WTC11 (cell line): ENCODE measurements at regions not wholly inside any gene's neighbourhood (a gene's known extent, or its start where the extent isn't known, plus 50 kb on each side); places are given as distances from the start of the nearest gene placed in this dataset.

ENCODE experiments used
- CTCF ChIP-seq: fragments of 200-600 bp; IDR thresholded peaks from 2 replicates; pipeline ENCODE4 v1.8.0; 2022; ENCODE audit warnings: antibody characterized with exemption
- FOXP1 ChIP-seq: sonication (generic); formaldehyde crosslinking; IDR thresholded peaks from 2 replicates; pipeline ENCODE4 v1.8.0; 2022; ENCODE audit warnings: missing genetic modification reagents, mild to moderate bottlenecking, moderate library complexity, borderline replicate concordance
- NR1H2 ChIP-seq: sonication (generic); formaldehyde crosslinking; IDR thresholded peaks from 2 replicates; pipeline ENCODE4 v1.9.0; 2021; ENCODE audit warnings: mild to moderate bottlenecking, moderate library complexity, missing genetic modification reagents
- SP1 ChIP-seq: sonication (generic); formaldehyde crosslinking; conservative IDR thresholded peaks from 2 replicates; pipeline ENCODE4 v1.8.1; 2022; ENCODE audit warnings: missing genetic modification reagents
- TCF7 ChIP-seq: sonication (generic); formaldehyde crosslinking; IDR thresholded peaks from 2 replicates; pipeline ENCODE4 v1.8.0; 2022; ENCODE audit warnings: mild to moderate bottlenecking, low read depth, missing genetic modification reagents, moderate library complexity
- ZNF263 ChIP-seq: sonication (generic); formaldehyde crosslinking; IDR thresholded peaks from 2 replicates; pipeline ENCODE4 v1.8.1; 2022; ENCODE audit warnings: low read depth, mild to moderate bottlenecking, moderate library complexity, missing genetic modification reagents
- TF ChIP-seq, protein P1 (sequence below): sonication (generic); formaldehyde crosslinking; IDR thresholded peaks from 2 replicates; pipeline ENCODE4 v1.8.0; 2022; ENCODE audit warnings: mild to moderate bottlenecking, missing genetic modification reagents
- TF ChIP-seq, protein P2 (sequence below): sonication (generic); formaldehyde crosslinking; IDR thresholded peaks from 2 replicates; pipeline ENCODE4 v1.8.0; 2022; ENCODE audit warnings: mild to moderate bottlenecking, missing genetic modification reagents
- TF ChIP-seq, protein P3 (sequence below): fragments of 250-450 bp; sonication (Bioruptor Pico); IDR thresholded peaks from 2 replicates; pipeline ENCODE4 v1.9.0; 2021; ENCODE audit warnings: mild to moderate bottlenecking
- TF ChIP-seq, protein P4 (sequence below): sonication (generic); formaldehyde crosslinking; IDR thresholded peaks from 2 replicates; pipeline ENCODE4 v1.8.0; 2023; ENCODE audit warnings: mild to moderate bottlenecking, missing genetic modification reagents

- no peak for TF ChIP-seq CTCF
- no peak for TF ChIP-seq FOXP1 (CRISPR knock-in tag)
- TF ChIP-seq, protein P1, sequence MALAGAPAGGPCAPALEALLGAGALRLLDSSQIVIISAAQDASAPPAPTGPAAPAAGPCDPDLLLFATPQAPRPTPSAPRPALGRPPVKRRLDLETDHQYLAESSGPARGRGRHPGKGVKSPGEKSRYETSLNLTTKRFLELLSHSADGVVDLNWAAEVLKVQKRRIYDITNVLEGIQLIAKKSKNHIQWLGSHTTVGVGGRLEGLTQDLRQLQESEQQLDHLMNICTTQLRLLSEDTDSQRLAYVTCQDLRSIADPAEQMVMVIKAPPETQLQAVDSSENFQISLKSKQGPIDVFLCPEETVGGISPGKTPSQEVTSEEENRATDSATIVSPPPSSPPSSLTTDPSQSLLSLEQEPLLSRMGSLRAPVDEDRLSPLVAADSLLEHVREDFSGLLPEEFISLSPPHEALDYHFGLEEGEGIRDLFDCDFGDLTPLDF, result no peak
- TF ChIP-seq, protein P2, sequence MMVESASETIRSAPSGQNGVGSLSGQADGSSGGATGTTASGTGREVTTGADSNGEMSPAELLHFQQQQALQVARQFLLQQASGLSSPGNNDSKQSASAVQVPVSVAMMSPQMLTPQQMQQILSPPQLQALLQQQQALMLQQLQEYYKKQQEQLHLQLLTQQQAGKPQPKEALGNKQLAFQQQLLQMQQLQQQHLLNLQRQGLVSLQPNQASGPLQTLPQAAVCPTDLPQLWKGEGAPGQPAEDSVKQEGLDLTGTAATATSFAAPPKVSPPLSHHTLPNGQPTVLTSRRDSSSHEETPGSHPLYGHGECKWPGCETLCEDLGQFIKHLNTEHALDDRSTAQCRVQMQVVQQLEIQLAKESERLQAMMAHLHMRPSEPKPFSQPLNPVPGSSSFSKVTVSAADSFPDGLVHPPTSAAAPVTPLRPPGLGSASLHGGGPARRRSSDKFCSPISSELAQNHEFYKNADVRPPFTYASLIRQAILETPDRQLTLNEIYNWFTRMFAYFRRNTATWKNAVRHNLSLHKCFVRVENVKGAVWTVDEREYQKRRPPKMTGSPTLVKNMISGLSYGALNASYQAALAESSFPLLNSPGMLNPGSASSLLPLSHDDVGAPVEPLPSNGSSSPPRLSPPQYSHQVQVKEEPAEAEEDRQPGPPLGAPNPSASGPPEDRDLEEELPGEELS (CRISPR knock-in tag), result no peak
- TF ChIP-seq TCF7 (CRISPR knock-in tag), result no peak
- no peak for TF ChIP-seq ZNF263 (CRISPR knock-in tag)
- no peak for TF ChIP-seq NR1H2 (CRISPR knock-in tag)
- no peak for TF ChIP-seq SP1 (CRISPR knock-in tag)
- TF ChIP-seq, protein P3, sequence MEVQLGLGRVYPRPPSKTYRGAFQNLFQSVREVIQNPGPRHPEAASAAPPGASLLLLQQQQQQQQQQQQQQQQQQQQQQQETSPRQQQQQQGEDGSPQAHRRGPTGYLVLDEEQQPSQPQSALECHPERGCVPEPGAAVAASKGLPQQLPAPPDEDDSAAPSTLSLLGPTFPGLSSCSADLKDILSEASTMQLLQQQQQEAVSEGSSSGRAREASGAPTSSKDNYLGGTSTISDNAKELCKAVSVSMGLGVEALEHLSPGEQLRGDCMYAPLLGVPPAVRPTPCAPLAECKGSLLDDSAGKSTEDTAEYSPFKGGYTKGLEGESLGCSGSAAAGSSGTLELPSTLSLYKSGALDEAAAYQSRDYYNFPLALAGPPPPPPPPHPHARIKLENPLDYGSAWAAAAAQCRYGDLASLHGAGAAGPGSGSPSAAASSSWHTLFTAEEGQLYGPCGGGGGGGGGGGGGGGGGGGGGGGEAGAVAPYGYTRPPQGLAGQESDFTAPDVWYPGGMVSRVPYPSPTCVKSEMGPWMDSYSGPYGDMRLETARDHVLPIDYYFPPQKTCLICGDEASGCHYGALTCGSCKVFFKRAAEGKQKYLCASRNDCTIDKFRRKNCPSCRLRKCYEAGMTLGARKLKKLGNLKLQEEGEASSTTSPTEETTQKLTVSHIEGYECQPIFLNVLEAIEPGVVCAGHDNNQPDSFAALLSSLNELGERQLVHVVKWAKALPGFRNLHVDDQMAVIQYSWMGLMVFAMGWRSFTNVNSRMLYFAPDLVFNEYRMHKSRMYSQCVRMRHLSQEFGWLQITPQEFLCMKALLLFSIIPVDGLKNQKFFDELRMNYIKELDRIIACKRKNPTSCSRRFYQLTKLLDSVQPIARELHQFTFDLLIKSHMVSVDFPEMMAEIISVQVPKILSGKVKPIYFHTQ (CRISPR knock-in tag), result no peak
- TF ChIP-seq, protein P4, sequence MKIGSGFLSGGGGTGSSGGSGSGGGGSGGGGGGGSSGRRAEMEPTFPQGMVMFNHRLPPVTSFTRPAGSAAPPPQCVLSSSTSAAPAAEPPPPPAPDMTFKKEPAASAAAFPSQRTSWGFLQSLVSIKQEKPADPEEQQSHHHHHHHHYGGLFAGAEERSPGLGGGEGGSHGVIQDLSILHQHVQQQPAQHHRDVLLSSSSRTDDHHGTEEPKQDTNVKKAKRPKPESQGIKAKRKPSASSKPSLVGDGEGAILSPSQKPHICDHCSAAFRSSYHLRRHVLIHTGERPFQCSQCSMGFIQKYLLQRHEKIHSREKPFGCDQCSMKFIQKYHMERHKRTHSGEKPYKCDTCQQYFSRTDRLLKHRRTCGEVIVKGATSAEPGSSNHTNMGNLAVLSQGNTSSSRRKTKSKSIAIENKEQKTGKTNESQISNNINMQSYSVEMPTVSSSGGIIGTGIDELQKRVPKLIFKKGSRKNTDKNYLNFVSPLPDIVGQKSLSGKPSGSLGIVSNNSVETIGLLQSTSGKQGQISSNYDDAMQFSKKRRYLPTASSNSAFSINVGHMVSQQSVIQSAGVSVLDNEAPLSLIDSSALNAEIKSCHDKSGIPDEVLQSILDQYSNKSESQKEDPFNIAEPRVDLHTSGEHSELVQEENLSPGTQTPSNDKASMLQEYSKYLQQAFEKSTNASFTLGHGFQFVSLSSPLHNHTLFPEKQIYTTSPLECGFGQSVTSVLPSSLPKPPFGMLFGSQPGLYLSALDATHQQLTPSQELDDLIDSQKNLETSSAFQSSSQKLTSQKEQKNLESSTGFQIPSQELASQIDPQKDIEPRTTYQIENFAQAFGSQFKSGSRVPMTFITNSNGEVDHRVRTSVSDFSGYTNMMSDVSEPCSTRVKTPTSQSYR (CRISPR knock-in tag), result no peak
These were observed 237.6 kb downstream of the QKI start for GRCh38 chr6:163651915-163652668.
